Neutrophil (primary cell): ENCODE measurements at regions not wholly inside any gene's neighbourhood (a gene's known extent, or its start where the extent isn't known, plus 50 kb on each side); places are given as distances from the start of the nearest gene placed in this dataset.

Source experiments
- H3K27ac ChIP-seq: fragments of 200-600 bp; sonication (generic); 2 replicates; pipeline ENCODE4 v1.5.1; 2016; ENCODE audit warnings: mild to moderate bottlenecking, moderate library complexity
- H3K27me3 ChIP-seq: fragments of 200-600 bp; sonication (generic); 2 replicates; pipeline ENCODE4 v1.6.0; 2016; ENCODE audit warnings: mild to moderate bottlenecking
- H3K36me3 ChIP-seq: fragments of 200-600 bp; sonication (generic); 2 replicates; pipeline ENCODE4 v1.5.1; 2017
- H3K4me1 ChIP-seq, 2 experiments: fragments of 200-600 bp in 1 of 2; sonication (generic) in 1 of 2; 1 replicate in 1 of 2; 2 replicates in 1 of 2; pipeline versions ENCODE4 v1.5.1 to v1.6.1; 2013 to 2016; ENCODE audit warnings: low read depth in 1 of 2, low read length in 1 of 2, mild to moderate bottlenecking in 1 of 2, moderate library complexity in 1 of 2; ENCODE audit not compliant: control insufficient read depth in 1 of 2, insufficient read depth in 1 of 2
- H3K4me3 ChIP-seq, 2 experiments: fragments of 200-600 bp in 1 of 2; sonication (generic) in 1 of 2; 1 replicate in 1 of 2; 2 replicates in 1 of 2; pipeline ENCODE4 v1.5.1; 2013 to 2016; ENCODE audit warnings: low read depth in 1 of 2, low read length in 1 of 2, mild to moderate bottlenecking in 1 of 2, moderate library complexity in 1 of 2
- H3K9me3 ChIP-seq: fragments of 200-600 bp; sonication (generic); 2 replicates; pipeline ENCODE4 v1.5.1; 2016
- CTCF ChIP-seq: fragments of 200-600 bp; sonication (generic); IDR thresholded peaks from 2 replicates; pipeline ENCODE4 v1.5.1; 2016; ENCODE audit warnings: antibody characterized with exemption

- Histone ChIP-seq H3K9me3 (no peaks in the 10 kb centered on the region), H3K27me3 (peaks cover 15% of the 10 kb centered on the region), H3K4me3 (no peak overlapping the region), H3K27ac (no peak overlapping the region), H3K4me1 (peaks cover 0 to 5% of the 10 kb centered on the region in 2 experiments), H3K36me3 (no peaks in the 10 kb centered on the region)
- no peak for TF ChIP-seq CTCF
Observed at GRCh38 chr6:157755032-157755745, 67.9 kb upstream of the SNX9 start.

GRCh38 chr6:157755746-157756411 is 67.2 kb upstream of the SNX9 start:
- H3K36me3 ChIP-seq: no peaks in the 10 kb centered on the region
- no peak overlapping the region for H3K27ac ChIP-seq
- no peak overlapping the region for H3K4me3 ChIP-seq
- H3K27me3 ChIP-seq: peaks cover 15% of the 10 kb centered on the region
- H3K9me3 ChIP-seq: no peaks in the 10 kb centered on the region
- H3K4me1 ChIP-seq: peaks cover 0 to 5% of the 10 kb centered on the region in 2 experiments
- no peak for TF ChIP-seq CTCF

- Histone ChIP-seq H3K27me3 (peaks cover 15% of the 10 kb centered on the region), H3K4me3 (no peak overlapping the region), H3K36me3 (no peaks in the 10 kb centered on the region), H3K4me1 (peaks cover 0 to 5% of the 10 kb centered on the region in 2 experiments), H3K9me3 (no peaks in the 10 kb centered on the region), H3K27ac (no peak overlapping the region)
- peak; percentile 28 for TF ChIP-seq CTCF
Observed at GRCh38 chr6:157756708-157757429, 66.2 kb upstream of the SNX9 start.

GRCh38 chr6:157757430-157758403 is 65.3 kb upstream of the SNX9 start:
- Histone ChIP-seq H3K27me3 (peaks cover 15% of the 10 kb centered on the region), H3K4me1 (peaks cover 0 to 5% of the 10 kb centered on the region in 2 experiments), H3K36me3 (no peaks in the 10 kb centered on the region), H3K27ac (no peak overlapping the region), H3K4me3 (no peak overlapping the region), H3K9me3 (no peaks in the 10 kb centered on the region)
- no peak for TF ChIP-seq CTCF

- H3K9me3 ChIP-seq: no peaks in the 10 kb centered on the region
- H3K27me3 ChIP-seq: peaks cover 15% of the 10 kb centered on the region
- no peaks in the 10 kb centered on the region for H3K36me3 ChIP-seq
- no peak for TF ChIP-seq CTCF
- no peak overlapping the region for H3K4me3 ChIP-seq
- H3K4me1 ChIP-seq: peaks cover 0 to 5% of the 10 kb centered on the region in 2 experiments
- H3K27ac ChIP-seq: no peak overlapping the region
Observed at GRCh38 chr6:157758516-157759023, 64.5 kb upstream of the SNX9 start.
